ENCODE measurements at regions not wholly inside any gene's neighbourhood (a gene's known extent, or its start where the extent isn't known, plus 50 kb on each side); places are given as distances from the start of the nearest gene placed in this dataset.

DNA sequence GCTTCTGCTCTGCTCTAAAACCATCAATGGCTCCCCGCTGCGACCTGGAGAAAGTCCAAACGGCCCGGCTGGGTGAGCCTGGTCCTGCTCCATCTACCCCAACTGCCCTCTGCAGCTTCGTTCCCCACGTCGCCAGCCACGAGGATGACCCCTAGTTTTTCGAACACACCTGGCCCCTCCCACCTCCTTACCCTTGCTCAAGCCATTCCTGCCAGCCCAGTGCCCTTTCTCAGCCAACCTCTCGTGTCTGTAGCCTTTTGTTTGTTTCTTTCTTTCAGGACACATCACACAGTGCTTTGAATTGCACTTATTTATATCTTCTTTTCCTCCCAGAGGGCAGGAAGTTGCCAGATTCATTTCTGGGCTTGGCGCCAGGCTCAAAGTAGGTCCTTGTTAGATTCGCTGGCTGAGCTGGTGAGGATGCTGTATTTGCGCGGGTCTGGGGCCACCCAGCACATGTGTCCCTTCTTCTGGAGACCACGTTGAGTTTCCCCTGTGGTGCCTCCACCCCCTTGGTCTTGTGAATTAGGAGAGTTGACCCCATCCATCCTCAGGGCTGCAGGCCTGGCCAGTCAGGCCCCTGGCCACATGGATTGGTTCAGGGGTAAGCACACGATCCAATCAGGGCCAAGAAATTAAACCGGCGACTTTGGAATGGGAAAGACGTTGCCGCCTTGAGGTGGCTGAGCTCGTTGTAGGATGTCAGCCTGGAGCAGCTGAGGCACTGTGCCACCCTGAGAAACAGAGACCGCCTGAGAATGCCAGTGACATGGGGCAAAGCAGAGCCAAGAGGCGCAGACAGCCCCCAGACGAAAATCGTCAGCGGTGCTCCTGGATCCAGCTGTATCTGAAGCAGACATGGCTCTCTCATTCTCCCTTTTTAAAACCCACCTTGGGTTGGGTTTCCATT, 156.0 kb downstream of the CEBPB start:
- no peaks in the 10 kb centered on the region for H3K27me3 ChIP-seq
- H3K4me3 ChIP-seq, result no peak overlapping the region
- no peaks in the 10 kb centered on the region for H3K9me3 ChIP-seq
- peak; percentile 94 for DNase-seq
- H3K36me3 ChIP-seq, result no peaks in the 10 kb centered on the region

DNA sequence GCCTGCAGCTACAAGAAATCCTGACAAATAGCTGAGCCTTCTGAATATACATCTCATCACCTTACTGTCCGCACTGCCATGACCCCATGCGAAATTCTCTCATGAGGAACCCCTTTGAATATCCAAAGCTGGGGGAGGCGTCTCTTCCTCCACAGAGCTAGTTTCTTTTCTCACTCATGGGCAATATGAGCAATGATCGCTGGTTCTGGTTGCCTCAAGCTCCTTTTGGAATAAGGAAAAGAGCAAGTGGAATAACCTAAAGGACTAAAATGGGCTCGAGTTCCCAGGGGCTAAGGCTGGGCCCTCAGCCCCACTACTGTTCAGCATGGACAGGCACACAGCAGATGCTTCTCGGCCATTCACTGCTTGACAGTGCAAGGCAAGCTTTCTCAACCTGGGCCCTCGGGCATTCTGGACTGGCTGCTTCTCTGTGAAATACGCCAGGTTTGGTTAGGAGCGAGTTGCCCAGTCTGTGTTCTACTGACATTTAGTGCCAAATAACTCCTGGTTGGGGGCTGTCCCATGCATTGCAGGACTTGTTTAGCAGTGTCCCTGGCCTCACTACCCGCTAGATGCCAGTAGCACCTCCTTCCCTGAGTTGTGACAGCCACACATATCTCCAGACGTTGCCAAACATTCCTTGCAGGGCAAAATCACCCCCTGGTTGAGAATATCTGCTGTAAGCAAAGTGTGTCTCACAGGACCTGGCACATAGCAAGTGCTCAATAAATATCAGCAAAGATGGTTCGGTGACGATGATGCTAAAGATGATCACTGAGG, 156.8 kb downstream of the CEBPB start:
- no peaks in the 10 kb centered on the region for H3K9me3 ChIP-seq
- H3K4me3 ChIP-seq, result no peak overlapping the region
- H3K36me3 ChIP-seq, result no peaks in the 10 kb centered on the region
- no peak for DNase-seq
- H3K27me3 ChIP-seq, result no peaks in the 10 kb centered on the region

DNA sequence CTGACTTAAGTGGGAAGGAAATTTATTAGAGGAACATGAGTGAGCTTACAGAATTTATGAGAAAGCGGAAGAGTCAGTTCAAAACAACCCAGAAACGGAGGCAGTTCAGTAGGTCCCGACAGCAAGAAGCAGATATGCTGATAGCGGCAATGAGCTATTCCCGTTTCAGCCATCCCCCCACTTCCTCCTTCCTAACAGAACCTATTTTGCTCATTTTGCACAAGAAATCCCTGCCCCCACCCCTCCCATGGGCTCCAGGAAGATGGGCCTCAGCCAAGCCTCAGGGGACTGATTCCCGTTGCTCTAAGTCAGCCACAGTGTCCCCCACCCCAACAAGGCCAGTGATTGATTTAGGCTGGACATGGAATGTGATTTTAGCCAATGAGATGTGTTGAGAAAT, 157.5 kb downstream of the CEBPB start:
- Histone ChIP-seq H3K4me3 (no peak overlapping the region), H3K27me3 (no peaks in the 10 kb centered on the region), H3K9me3 (no peaks in the 10 kb centered on the region), H3K36me3 (no peaks in the 10 kb centered on the region)
- no peak for DNase-seq

DNA sequence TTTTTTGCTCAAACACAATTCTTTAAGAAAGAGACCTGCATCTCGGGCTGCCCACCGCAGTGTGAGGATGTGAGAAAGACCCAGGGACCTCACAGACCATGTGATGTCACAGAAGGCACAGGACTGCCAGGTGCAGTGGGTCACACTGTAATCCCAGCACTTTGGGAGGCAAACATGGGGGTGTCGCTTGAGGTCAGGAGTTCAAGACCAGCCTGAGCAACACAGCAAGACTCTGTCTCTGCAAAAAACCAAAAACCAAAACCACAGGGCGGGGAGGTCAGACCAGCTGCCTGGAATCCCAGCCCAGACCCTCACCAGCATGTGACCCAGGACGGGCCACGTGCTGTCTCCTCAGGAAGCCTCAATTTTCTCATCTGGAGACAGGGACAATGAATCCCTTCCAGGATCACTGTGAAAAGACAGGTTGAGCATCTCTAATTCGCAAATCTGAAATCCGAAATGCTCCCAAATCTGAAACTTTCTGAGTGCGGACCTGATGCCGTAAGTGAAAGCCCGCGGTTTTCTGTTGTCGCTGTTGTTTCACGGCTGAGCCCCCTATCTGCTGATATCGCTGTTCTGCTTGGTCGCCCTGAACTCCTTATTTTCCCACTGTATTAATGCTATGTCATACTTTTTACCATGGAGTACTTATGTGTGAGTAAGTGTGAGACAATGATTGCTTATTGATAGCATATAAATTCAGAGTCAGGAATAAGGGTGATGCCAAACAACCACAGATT, 159.5 kb upstream of the PTPN1 start:
- Histone ChIP-seq H3K4me3 (no peak overlapping the region), H3K27me3 (no peaks in the 10 kb centered on the region), H3K9me3 (no peaks in the 10 kb centered on the region), H3K36me3 (no peaks in the 10 kb centered on the region)
- no peak for DNase-seq

DNA sequence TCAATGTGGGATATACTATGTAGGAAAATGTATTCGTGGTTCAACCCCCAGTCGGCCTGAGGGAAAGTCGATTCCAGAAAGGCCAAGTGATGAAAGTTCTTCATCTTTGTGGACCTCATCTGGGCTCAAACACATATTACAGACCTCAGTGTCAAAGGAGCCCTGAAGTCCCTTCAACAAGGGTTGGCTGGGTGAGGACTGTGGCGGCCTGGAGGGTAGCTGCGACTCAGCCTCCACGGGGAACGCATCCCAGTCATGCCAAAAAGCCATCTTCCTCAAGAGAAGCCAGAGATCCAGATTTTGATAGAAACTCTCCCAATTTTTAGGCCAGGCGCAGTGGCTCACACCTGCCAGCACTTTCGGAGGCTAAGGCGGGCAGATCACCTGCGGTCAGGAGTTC, 158.6 kb upstream of the PTPN1 start:
- Histone ChIP-seq H3K36me3 (no peaks in the 10 kb centered on the region), H3K4me3 (no peak overlapping the region), H3K27me3 (no peaks in the 10 kb centered on the region), H3K9me3 (no peaks in the 10 kb centered on the region)
- no peak for DNase-seq

DNA sequence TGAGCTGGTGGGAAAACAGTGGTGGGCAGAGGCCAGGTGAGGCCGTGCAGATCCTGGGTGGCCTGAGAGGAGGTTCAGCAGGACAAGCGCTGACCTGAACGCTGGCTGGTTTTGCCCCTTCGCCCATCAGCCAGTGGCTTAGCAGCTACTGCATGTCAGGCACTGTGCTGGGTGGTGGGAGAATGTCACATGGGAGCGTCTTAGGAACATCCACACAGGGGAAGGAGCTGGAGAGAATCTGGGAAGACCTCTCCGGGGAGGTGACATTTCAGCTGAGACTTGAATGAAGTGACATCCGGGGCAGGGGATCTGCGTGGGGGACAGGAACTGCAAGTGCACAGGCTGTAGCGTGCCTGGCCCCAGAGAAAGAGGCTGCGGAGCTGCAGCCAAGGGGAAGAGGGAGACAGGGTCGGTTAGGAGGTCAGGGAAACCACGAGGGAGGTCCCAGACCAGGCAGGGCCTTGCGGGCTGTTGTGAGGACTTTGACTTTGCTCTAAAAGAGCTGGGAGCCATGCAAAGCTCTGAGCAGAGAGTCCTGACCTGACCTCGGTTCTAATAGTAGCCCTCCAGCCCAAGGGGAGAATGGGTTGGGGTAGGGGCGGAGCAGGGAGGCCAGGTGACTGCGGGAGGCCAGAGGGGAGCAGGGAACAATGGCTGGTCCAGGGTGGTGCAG, 156.8 kb upstream of the PTPN1 start:
- H3K36me3 ChIP-seq, result no peaks in the 10 kb centered on the region
- H3K27me3 ChIP-seq, result no peaks in the 10 kb centered on the region
- no peaks in the 10 kb centered on the region for H3K9me3 ChIP-seq
- H3K4me3 ChIP-seq, result no peak overlapping the region
- no peak for DNase-seq

DNA sequence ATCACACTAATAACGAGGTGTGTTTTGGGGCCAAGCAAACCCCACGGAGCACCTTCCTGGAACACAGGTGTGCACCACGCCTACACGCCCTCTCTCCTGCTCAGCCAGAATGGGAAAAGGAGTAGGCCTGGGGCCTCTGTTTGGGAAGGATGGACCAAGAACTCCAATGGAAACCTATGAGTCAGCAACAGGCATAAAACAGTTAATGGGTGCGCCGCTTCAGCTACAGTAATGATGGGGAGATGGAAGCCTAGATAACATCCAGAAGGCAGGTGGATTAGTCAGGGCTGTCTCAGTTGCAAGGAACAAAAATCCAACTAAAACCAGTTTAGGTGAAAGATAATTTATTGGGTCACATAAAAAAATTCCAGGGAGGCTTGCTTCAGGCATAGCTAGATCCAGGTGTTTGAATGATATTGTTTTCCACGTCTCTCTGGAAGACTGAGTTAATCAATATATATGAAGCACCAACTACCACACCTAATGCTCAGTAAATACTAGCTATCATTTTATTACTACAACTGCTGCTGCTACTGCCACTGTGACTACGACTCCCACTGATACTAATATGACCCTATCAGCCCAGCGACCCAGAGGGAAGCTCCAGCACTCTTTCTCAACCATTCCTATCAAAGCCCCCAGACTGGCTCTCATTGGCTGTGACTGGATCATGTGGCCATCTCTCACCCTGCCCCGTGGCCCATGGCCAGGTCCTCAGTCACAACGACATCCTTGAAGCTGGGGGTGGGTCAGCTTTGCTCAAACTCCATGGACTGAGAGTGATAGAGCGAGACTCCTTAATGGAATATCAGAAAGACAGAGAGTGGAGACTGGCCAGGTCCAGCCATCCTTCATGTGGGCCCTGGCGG, 155.2 kb upstream of the PTPN1 start:
- no peak for DNase-seq
- Histone ChIP-seq H3K9me3 (no peaks in the 10 kb centered on the region), H3K36me3 (no peaks in the 10 kb centered on the region), H3K4me3 (no peak overlapping the region), H3K27me3 (no peaks in the 10 kb centered on the region)

DNA sequence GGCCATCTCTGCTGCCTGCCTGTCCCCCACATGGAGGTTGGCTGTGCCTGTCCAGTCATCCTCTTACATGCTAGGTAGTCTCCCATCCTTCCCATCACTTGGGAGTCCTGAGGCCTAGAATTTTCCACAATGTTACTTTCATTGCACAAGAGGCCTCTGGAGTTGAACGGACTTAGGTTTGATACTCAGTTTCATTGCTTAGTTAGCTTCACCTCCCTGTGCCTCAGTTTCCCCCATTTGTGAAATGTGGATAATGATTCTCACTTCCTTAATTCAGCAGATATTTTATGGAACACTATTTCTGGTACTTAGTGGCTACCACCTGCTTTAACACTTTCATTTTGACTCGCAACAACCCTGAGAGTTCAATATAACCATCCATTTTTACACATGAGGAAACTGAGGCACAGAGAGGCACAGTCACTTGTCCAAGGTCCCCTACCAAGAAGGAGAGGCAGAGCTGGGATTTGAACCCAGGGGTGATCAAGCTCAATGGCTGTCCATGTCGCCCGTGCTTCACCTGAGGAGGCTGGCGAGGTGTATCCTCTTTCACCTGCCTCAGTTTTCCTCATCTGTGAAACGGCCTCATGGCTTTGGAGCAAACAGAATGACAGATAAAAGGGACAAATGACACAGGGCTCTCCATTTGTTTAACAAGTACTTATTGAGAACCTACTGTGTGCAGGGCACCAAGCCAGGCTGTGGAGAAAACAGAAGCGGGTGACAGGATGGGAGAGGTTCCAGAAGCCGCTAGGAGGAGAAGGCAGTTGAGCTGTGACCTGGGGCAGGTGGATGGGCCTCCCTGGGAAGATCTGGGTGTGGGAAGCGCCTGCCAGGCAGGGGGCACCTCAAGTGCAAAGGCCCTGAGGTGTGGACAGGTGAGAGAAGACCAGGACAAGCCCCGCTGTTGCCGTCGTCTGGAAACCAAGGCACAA, 154.3 kb upstream of the PTPN1 start:
- H3K27me3 ChIP-seq, result no peaks in the 10 kb centered on the region
- H3K4me3 ChIP-seq, result no peak overlapping the region
- no peak for DNase-seq
- H3K36me3 ChIP-seq, result no peaks in the 10 kb centered on the region
- no peaks in the 10 kb centered on the region for H3K9me3 ChIP-seq

DNA sequence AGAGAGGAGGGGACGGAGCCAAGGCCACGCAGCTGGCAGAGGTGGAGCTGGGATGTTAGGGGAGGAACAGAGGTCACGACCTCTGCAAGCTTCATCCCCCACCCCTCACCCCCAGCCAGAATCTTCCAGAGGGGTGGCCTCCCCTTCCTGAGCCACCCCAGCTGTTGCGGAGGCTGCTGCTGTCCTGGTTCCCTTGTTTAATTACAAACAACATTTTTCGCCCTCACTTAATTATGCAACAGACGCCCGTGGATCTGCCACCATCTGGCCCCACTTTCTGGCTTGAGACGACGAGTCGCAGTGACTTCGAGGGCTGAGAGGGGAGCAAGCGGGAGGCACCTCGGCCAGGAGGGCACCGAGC, 153.7 kb upstream of the PTPN1 start:
- Histone ChIP-seq H3K4me3 (no peak overlapping the region), H3K9me3 (no peaks in the 10 kb centered on the region), H3K36me3 (no peaks in the 10 kb centered on the region), H3K27me3 (no peaks in the 10 kb centered on the region)
- DNase-seq, result no peak

DNA sequence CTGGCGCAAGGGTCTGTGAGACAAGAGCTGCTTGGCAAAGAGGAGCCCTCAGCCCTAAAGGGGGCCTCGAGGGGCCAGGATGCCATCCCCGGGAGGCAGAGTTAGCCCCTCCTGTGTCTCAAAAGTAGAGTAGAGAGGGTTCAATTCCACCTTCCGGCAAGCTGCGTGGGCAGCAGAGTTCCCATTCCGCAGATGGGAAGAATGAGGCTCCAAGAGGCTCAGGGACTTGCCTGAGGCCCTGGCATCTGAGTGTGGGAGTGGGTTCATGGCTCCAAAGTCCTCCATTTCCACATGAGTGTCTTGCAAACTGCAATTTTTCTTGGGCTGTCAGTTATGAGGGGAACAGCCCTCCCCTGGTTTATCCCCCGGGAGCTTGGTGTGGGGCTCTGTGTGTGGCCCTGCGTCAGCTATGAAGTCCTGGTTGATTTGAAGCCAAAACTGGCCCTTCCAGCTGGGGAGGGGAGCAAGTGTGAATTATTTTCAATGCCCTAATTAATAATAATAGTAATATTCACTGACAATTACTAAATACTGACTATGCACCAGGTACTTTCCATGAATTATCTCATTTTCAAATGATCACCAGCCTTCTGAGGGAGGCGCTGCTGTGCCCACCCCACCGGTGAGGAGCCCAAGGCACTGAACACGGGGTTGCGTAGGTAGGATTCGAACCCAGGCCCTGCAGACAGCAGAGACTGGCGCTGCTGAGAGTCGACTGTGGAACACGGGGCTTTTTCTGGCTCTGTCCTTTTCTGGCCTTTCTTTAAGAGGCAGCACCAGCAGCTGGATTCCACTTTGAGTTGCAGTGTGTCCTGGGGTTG, 153.0 kb upstream of the PTPN1 start:
- H3K27me3 ChIP-seq, result no peaks in the 10 kb centered on the region
- H3K4me3 ChIP-seq, result no peak overlapping the region
- no peak for DNase-seq
- H3K36me3 ChIP-seq, result no peaks in the 10 kb centered on the region
- no peaks in the 10 kb centered on the region for H3K9me3 ChIP-seq

DNA sequence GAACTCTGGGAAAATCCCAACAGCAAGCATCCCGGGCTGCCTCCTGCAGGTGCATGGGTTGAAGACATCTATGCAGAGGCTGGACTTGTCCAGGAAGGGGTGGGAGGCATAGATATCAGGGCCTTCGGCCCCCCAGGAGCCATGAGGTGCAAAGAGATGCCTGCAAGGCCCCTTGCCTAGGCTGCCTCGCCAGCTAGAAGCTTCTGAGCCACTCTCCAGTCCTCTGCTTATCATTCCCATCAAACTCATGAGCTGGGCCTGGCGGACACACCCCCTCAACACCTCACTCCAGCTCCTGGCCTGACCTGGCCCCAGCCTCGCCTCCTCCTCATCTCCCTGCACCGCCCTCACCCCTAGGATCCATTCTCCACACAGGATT, 152.4 kb upstream of the PTPN1 start:
- Histone ChIP-seq H3K9me3 (no peaks in the 10 kb centered on the region), H3K4me3 (no peak overlapping the region), H3K36me3 (no peaks in the 10 kb centered on the region), H3K27me3 (no peaks in the 10 kb centered on the region)
- no peak for DNase-seq

DNA sequence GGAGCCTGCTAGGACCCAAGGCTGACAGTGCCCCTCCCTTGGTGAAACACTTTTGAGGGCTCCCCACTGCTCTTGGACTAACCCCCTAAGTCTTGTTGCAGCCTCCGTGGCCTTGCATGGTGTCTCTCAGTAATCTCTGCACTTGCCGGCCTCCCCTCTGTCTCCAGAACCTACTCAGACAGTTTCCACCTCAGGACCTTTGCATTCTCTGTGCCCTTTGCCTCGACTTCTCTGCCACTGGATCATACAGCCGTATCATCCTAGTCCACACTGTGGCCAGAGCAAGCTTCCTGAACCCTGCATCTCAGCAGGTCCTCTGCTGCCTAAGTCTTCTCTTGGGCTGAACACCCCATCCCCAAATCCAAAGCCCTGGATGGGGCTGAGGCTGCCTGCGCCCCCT, 152.0 kb upstream of the PTPN1 start:
- Histone ChIP-seq H3K36me3 (no peaks in the 10 kb centered on the region), H3K9me3 (no peaks in the 10 kb centered on the region), H3K4me3 (no peak overlapping the region), H3K27me3 (no peaks in the 10 kb centered on the region)
- no peak for DNase-seq

DNA sequence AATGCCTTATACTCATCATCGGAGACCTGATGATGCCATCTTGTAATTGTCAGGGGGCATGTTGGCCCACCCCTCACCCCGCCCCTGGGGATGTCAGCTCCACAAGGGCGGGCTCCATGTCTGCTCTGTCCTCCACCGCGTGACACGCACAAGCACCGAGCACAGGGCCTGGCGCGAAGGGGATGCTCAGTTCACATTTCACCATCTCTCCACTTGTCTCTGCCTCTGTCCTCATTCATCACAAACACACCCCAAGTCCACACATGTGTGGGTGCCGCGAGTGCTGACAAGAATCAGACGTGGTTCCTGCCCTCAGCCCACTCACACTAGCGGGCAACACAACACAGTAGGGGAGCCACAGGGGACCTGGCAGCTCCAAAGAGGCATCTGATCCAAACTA, 151.2 kb upstream of the PTPN1 start:
- H3K4me3 ChIP-seq, result no peak overlapping the region
- no peak for DNase-seq

DNA sequence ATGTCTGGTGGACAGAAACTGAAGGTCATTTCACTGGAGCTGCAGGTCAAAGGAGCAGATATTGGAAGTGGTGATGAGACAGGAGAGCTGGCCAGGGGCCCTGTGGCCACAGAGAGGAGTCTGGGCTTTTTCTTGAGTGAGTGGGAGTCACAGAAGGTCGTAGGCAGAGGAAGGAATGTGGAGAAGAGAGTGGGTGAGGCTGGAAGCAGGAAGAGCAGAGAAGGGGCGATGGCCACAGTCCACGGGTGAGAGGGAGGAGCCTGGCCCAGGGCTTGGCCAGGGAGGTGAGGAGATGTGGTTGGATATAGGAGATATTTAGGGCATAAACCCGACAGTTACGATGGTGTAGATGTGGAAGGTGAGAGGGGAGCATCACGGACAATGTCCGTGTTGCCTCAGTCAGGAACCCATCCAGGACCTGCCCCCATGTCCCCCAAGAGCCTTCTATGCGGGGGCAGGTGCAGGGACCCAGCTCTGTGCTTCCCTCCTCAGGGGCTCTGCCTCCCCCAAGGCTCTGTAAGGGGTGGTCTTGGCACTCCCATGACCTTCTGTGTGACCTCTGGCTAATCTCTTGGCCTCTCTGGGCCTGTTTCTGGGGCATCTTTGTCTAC, 150.5 kb upstream of the PTPN1 start:
- H3K36me3 ChIP-seq, result no peaks in the 10 kb centered on the region
- DNase-seq, result no peak
- H3K9me3 ChIP-seq, result no peaks in the 10 kb centered on the region
- H3K4me3 ChIP-seq, result no peak overlapping the region
- H3K27me3 ChIP-seq, result no peaks in the 10 kb centered on the region

More for the DNA sequence above, 151.2 kb upstream of the PTPN1 start:
- Histone ChIP-seq H3K27me3 (no peaks in the 10 kb centered on the region), H3K36me3 (no peaks in the 10 kb centered on the region), H3K9me3 (no peaks in the 10 kb centered on the region)
